CD4-positive, CD25-positive, alpha-beta regulatory T cell (primary cell): ENCODE measurements at regions not wholly inside any gene's neighbourhood (a gene's known extent, or its start where the extent isn't known, plus 50 kb on each side); places are given as distances from the start of the nearest gene placed in this dataset.

Experiments
- ATAC-seq, 2 donors: fragments of 150-1000 bp; cut with Tn5 transposase; one replicate each; pipeline ENCODE4 v1.10.0; 2021; ENCODE audit warnings: low read depth in 2 of 2, moderate number of reproducible peaks in 2 of 2, moderate library complexity in 1 of 2
- DNase-seq, 3 donors: peaks; one replicate each; pipeline versions ENCODE4 v3.0.0 to v3.0.0-alpha.2; 2012 to 2022; ENCODE audit warnings: mixed read lengths in 1 of 3
- H3K27ac ChIP-seq: one replicate; pipeline ENCODE4 v1.7.0; 2013; ENCODE audit warnings: mild to moderate bottlenecking, low read length; ENCODE audit not compliant: insufficient read depth, poor library complexity, severe bottlenecking
- H3K27me3 ChIP-seq: one replicate; pipeline ENCODE4 v1.7.0; 2013; ENCODE audit warnings: low read length; ENCODE audit not compliant: control insufficient read depth, insufficient read depth
- H3K36me3 ChIP-seq: one replicate; pipeline ENCODE4 v1.7.0; 2013; ENCODE audit warnings: mild to moderate bottlenecking, low read length, moderate library complexity; ENCODE audit not compliant: control insufficient read depth, insufficient read depth
- H3K4me1 ChIP-seq: 2 replicates; pipeline ENCODE4 v1.7.0; 2013; ENCODE audit warnings: mild to moderate bottlenecking, low read length; ENCODE audit not compliant: insufficient read depth, control insufficient read depth, poor library complexity, severe bottlenecking
- H3K4me3 ChIP-seq: one replicate; pipeline ENCODE4 v1.7.0; 2013; ENCODE audit warnings: low read depth, mild to moderate bottlenecking, low read length, moderate library complexity
- H3K9me3 ChIP-seq, 2 experiments: 1 replicate in 1 of 2; 2 replicates in 1 of 2; pipeline ENCODE4 v1.7.0; 2013; ENCODE audit warnings: low read length in 2 of 2, mild to moderate bottlenecking in 1 of 2, moderate library complexity in 1 of 2; ENCODE audit not compliant: control insufficient read depth in 2 of 2
- H3K27ac Mint-ChIP-seq, 3 donors: one replicate each; pipeline ENCODE4 v1.8.0; 2020 to 2022; ENCODE audit warnings: mild to moderate bottlenecking in 3 of 3, mixed read lengths in 3 of 3, moderate library complexity in 2 of 3
- H3K27me3 Mint-ChIP-seq: one replicate; pipeline ENCODE4 v1.8.0; 2022; ENCODE audit warnings: mild to moderate bottlenecking, mixed read lengths
- H3K36me3 Mint-ChIP-seq: one replicate; pipeline ENCODE4 v1.8.0; 2020; ENCODE audit warnings: mixed read lengths
- H3K4me1 Mint-ChIP-seq, 4 donors: one replicate each; pipeline ENCODE4 v1.8.0; 2020 to 2022; ENCODE audit warnings: mixed read lengths in 4 of 4, mild to moderate bottlenecking in 1 of 4
- H3K4me3 Mint-ChIP-seq, 4 donors: one replicate each; pipeline ENCODE4 v1.8.0; 2020 to 2022; ENCODE audit warnings: mild to moderate bottlenecking in 4 of 4, mixed read lengths in 4 of 4, moderate library complexity in 3 of 4
- H3K9me3 Mint-ChIP-seq, 7 donors: one replicate each; pipeline ENCODE4 v1.8.0; 2020 to 2022; ENCODE audit warnings: mixed read lengths in 7 of 7, mild to moderate bottlenecking in 3 of 7, moderate library complexity in 2 of 7

GRCh38 chr18:38466426-38466825 lies 900.8 kb upstream of the CELF4 start:
- Histone ChIP-seq H3K4me1 (no peaks in the 10 kb centered on the region), H3K27me3 (no peaks in the 10 kb centered on the region), H3K27ac (no peak overlapping the region), H3K9me3 (no peaks in the 10 kb centered on the region), H3K36me3 (no peaks in the 10 kb centered on the region), H3K4me3 (no peak overlapping the region)
- no peaks in the 10 kb centered on the region for H3K4me1 Mint-ChIP-seq
- no peaks in the 10 kb centered on the region for H3K27me3 Mint-ChIP-seq
- no peak overlapping the region for H3K4me3 Mint-ChIP-seq
- H3K36me3 Mint-ChIP-seq, result no peaks in the 10 kb centered on the region
- ATAC-seq, result no peak
- no peak for DNase-seq
- no peak overlapping the region for H3K27ac Mint-ChIP-seq
- H3K9me3 Mint-ChIP-seq, result peaks cover 0 to 11% (median 7%) of the 10 kb centered on the region in 7 donors

GRCh38 chr18:38464024-38464423 lies 898.4 kb upstream of the CELF4 start:
- H3K4me1 Mint-ChIP-seq, result no peaks in the 10 kb centered on the region
- Histone ChIP-seq H3K27ac (no peak overlapping the region), H3K27me3 (no peaks in the 10 kb centered on the region), H3K36me3 (no peaks in the 10 kb centered on the region), H3K9me3 (no peaks in the 10 kb centered on the region), H3K4me1 (no peaks in the 10 kb centered on the region), H3K4me3 (no peak overlapping the region)
- no peaks in the 10 kb centered on the region for H3K36me3 Mint-ChIP-seq
- DNase-seq (peak in 1 of 3 donors; percentile 4), ATAC-seq (no peak)
- H3K4me3 Mint-ChIP-seq, result no peak overlapping the region
- H3K27me3 Mint-ChIP-seq, result no peaks in the 10 kb centered on the region
- H3K27ac Mint-ChIP-seq, result no peak overlapping the region
- peaks cover 0 to 10% (median 5%) of the 10 kb centered on the region in 7 donors for H3K9me3 Mint-ChIP-seq

GRCh38 chr18:38460657-38461056 lies 895.1 kb upstream of the CELF4 start:
- H3K4me1 Mint-ChIP-seq, result no peaks in the 10 kb centered on the region

GRCh38 chr18:38459131-38459994 lies 893.8 kb upstream of the CELF4 start:
- Mint-ChIP-seq H3K36me3 (no peaks in the 10 kb centered on the region), H3K27ac (no peak overlapping the region), H3K27me3 (no peaks in the 10 kb centered on the region), H3K4me1 (no peaks in the 10 kb centered on the region), H3K4me3 (no peak overlapping the region), H3K9me3 (peaks cover under 1 to 8% (median 6%) of the 10 kb centered on the region in 7 donors)
- Histone ChIP-seq H3K9me3 (no peaks in the 10 kb centered on the region), H3K27ac (no peak overlapping the region), H3K36me3 (no peaks in the 10 kb centered on the region), H3K27me3 (no peaks in the 10 kb centered on the region), H3K4me1 (no peaks in the 10 kb centered on the region), H3K4me3 (no peak overlapping the region)
- no peak for DNase-seq
- ATAC-seq, result no peak

More at GRCh38 chr18:38460657-38461056, 895.1 kb upstream of the CELF4 start:
- DNase-seq, result no peak
- no peak overlapping the region for H3K4me3 Mint-ChIP-seq
- H3K27me3 Mint-ChIP-seq, result no peaks in the 10 kb centered on the region
- H3K27ac Mint-ChIP-seq, result no peak overlapping the region
- H3K9me3 Mint-ChIP-seq, result peaks cover 4 to 11% (median 6%) of the 10 kb centered on the region in 7 donors
- no peaks in the 10 kb centered on the region for H3K27me3 ChIP-seq
- no peak for ATAC-seq
- H3K36me3 Mint-ChIP-seq, result no peaks in the 10 kb centered on the region
- H3K4me1 ChIP-seq, result no peaks in the 10 kb centered on the region
- H3K4me3 ChIP-seq, result no peak overlapping the region
- H3K9me3 ChIP-seq, result no peaks in the 10 kb centered on the region
- H3K36me3 ChIP-seq, result no peaks in the 10 kb centered on the region
- no peak overlapping the region for H3K27ac ChIP-seq

GRCh38 chr18:38458698-38459097 lies 893.1 kb upstream of the CELF4 start:
- Histone ChIP-seq H3K36me3 (no peaks in the 10 kb centered on the region), H3K4me1 (no peaks in the 10 kb centered on the region), H3K27ac (no peak overlapping the region), H3K27me3 (no peaks in the 10 kb centered on the region), H3K9me3 (no peaks in the 10 kb centered on the region), H3K4me3 (no peak overlapping the region)
- Mint-ChIP-seq H3K4me1 (no peaks in the 10 kb centered on the region), H3K36me3 (no peaks in the 10 kb centered on the region), H3K27me3 (no peaks in the 10 kb centered on the region), H3K9me3 (peaks cover 0 to 8% (median 4%) of the 10 kb centered on the region in 7 donors), H3K4me3 (no peak overlapping the region), H3K27ac (no peak overlapping the region)
- ATAC-seq (no peak), DNase-seq (no peak)

GRCh38 chr18:38456253-38456652 lies 890.7 kb upstream of the CELF4 start:
- no peak overlapping the region for H3K27ac Mint-ChIP-seq
- no peaks in the 10 kb centered on the region for H3K27me3 ChIP-seq
- H3K9me3 Mint-ChIP-seq, result peaks cover 0 to 10% (median 5%) of the 10 kb centered on the region in 7 donors
- no peaks in the 10 kb centered on the region for H3K9me3 ChIP-seq
- no peaks in the 10 kb centered on the region for H3K4me1 ChIP-seq
- H3K4me1 Mint-ChIP-seq, result no peaks in the 10 kb centered on the region
- DNase-seq, result no peak
- H3K27ac ChIP-seq, result no peak overlapping the region
- H3K36me3 Mint-ChIP-seq, result no peaks in the 10 kb centered on the region
- H3K4me3 ChIP-seq, result no peak overlapping the region
- no peak for ATAC-seq
- no peaks in the 10 kb centered on the region for H3K27me3 Mint-ChIP-seq
- H3K4me3 Mint-ChIP-seq, result no peak overlapping the region
- H3K36me3 ChIP-seq, result no peaks in the 10 kb centered on the region

GRCh38 chr18:38454764-38455469 lies 889.3 kb upstream of the CELF4 start:
- Mint-ChIP-seq H3K4me3 (no peak overlapping the region), H3K4me1 (no peaks in the 10 kb centered on the region), H3K36me3 (no peaks in the 10 kb centered on the region), H3K9me3 (peaks cover 0 to 8% (median 5%) of the 10 kb centered on the region in 7 donors), H3K27me3 (no peaks in the 10 kb centered on the region), H3K27ac (no peak overlapping the region)
- no peak for ATAC-seq
- no peaks in the 10 kb centered on the region for H3K27me3 ChIP-seq
- no peak overlapping the region for H3K27ac ChIP-seq
- DNase-seq, result no peak
- H3K4me3 ChIP-seq, result no peak overlapping the region
- H3K36me3 ChIP-seq, result no peaks in the 10 kb centered on the region
- H3K9me3 ChIP-seq, result no peaks in the 10 kb centered on the region
- no peaks in the 10 kb centered on the region for H3K4me1 ChIP-seq
